ENCODE measurements at regions not wholly inside any gene's neighbourhood (a gene's known extent, or its start where the extent isn't known, plus 50 kb on each side); places are given as distances from the start of the nearest gene placed in this dataset.

- TF ChIP-seq, protein P1, sequence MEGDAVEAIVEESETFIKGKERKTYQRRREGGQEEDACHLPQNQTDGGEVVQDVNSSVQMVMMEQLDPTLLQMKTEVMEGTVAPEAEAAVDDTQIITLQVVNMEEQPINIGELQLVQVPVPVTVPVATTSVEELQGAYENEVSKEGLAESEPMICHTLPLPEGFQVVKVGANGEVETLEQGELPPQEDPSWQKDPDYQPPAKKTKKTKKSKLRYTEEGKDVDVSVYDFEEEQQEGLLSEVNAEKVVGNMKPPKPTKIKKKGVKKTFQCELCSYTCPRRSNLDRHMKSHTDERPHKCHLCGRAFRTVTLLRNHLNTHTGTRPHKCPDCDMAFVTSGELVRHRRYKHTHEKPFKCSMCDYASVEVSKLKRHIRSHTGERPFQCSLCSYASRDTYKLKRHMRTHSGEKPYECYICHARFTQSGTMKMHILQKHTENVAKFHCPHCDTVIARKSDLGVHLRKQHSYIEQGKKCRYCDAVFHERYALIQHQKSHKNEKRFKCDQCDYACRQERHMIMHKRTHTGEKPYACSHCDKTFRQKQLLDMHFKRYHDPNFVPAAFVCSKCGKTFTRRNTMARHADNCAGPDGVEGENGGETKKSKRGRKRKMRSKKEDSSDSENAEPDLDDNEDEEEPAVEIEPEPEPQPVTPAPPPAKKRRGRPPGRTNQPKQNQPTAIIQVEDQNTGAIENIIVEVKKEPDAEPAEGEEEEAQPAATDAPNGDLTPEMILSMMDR (IDR thresholded peaks at IDR 0.05; ENCODE audit: low read length), result no peak
- no peak for TF ChIP-seq EZH2 (IDR thresholded peaks at IDR 0.05; ENCODE audit: borderline replicate concordance, low read length)
Measured at GRCh38 chr5:145396888-145397287, 438.3 kb downstream of the PRELID2 start.

Data from OCI-LY1 (cell line).